ENCODE measurements at regions not wholly inside any gene's neighbourhood (a gene's known extent, or its start where the extent isn't known, plus 50 kb on each side); places are given as distances from the start of the nearest gene placed in this dataset.

DNA sequence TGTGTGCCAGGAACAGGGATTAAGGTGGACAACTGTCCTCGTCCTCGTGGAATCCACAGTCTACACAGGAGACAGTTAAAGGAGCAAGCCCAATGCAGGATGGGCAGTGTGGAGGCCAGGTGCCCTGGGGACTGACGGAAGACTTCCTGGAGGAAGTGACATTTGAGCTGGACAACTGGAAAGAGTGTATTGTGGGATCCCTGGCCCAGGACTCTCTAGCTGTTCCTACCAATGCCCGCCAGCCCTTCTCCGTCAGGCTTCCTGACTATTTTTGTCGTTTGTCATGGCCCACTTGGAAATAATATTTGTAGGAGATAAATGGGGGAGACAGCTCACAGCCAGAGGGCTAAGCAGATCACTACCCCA is 235.3 kb downstream of the TOMM20 start:
- TF ChIP-seq CTCF (IDR thresholded peaks at IDR 0.05) (no peak), POLR2AphosphoS5 (IDR thresholded peaks at IDR 0.05; ENCODE audit: low read depth, low read length) (no peak), TCF7L2 (IDR thresholded peaks at IDR 0.05; ENCODE audit: low read depth, low read length) (no peak), SIN3A (IDR thresholded peaks at IDR 0.05; ENCODE audit: borderline replicate concordance, insufficient read depth, low read depth, low read length) (no peak), REST (IDR thresholded peaks at IDR 0.05; ENCODE audit: insufficient read depth in 1 of 2, low read depth in 2 of 2, low read length in 1 of 2) (no peak)

Data from Panc1 (cell line).